Panc1 (cell line): ENCODE measurements at regions not wholly inside any gene's neighbourhood (a gene's known extent, or its start where the extent isn't known, plus 50 kb on each side); places are given as distances from the start of the nearest gene placed in this dataset.
"Not testable (repeated sequence)": the region's sequence is repeated elsewhere in the genome, so short reads cannot be mapped to it uniquely, and the experiment has no call there.

Source experiments
- ATAC-seq: fragments of 200-7000 bp; cut with Tn5 transposase; 2 replicates; pipeline ENCODE4 v1.9.1; 2020; ENCODE audit warnings: mild to moderate bottlenecking, moderate library complexity
- BruUV-seq: library from RNA; stranded (reverse); fragments of 400-500 nt; replicated peaks from 2 replicates; lab custom pipeline; 2021; lab: Mats Ljungman, UMichigan
- CTCF ChIA-PET: fragments of 300-600 bp; sonication (Branson Sonifier 250); formaldehyde crosslinking; loops from one replicate; lab custom pipeline; 2022; ENCODE audit warnings: antibody characterized with exemption; lab: Charles Lee
- POLR2A ChIA-PET: fragments of 300-600 bp; sonication (Branson Sonifier 250); formaldehyde crosslinking; loops from one replicate; lab custom pipeline; 2022; ENCODE audit warnings: antibody characterized with exemption; lab: Charles Lee
- DNase-seq: peaks from one replicate; pipeline ENCODE4 v3.0.0-alpha.2; 2010; ENCODE audit warnings: low read depth, low spot score
- H3K27ac ChIP-seq: 2 replicates; pipeline ENCODE4 v1.5.1; 2011; ENCODE audit warnings: mild to moderate bottlenecking, low read length, inconsistent platforms
- H3K27me3 ChIP-seq: fragments of 200-500 bp; sonication (Bioruptor generic); 2 replicates; pipeline ENCODE4 v1.6.0; 2014; ENCODE audit warnings: low read length, inconsistent platforms; ENCODE audit not compliant: control insufficient read depth, insufficient read depth
- H3K36me3 ChIP-seq: fragments of 200-500 bp; sonication (Bioruptor generic); 2 replicates; pipeline ENCODE4 v1.5.1; 2014; ENCODE audit warnings: inconsistent platforms, mild to moderate bottlenecking, low read length, moderate library complexity; ENCODE audit not compliant: control insufficient read depth, insufficient read depth
- H3K4me1 ChIP-seq: 2 replicates; pipeline ENCODE4 v1.5.1; 2011; ENCODE audit warnings: inconsistent platforms, mild to moderate bottlenecking, low read length, moderate library complexity; ENCODE audit not compliant: control insufficient read depth, insufficient read depth
- H3K4me3 ChIP-seq, 2 experiments: 2 replicates each; pipeline ENCODE4 v1.5.1; 2011 to 2012; ENCODE audit warnings: low read depth in 2 of 2, low read length in 2 of 2, mild to moderate bottlenecking in 2 of 2, inconsistent platforms in 1 of 2, moderate library complexity in 1 of 2
- H3K9me3 ChIP-seq: fragments of 200-500 bp; sonication (Bioruptor generic); 2 replicates; pipeline ENCODE4 v1.5.1; 2014; ENCODE audit warnings: low read depth, mild to moderate bottlenecking, inconsistent platforms, low read length, moderate library complexity; ENCODE audit not compliant: control insufficient read depth, insufficient read depth
- POLR2AphosphoS5 ChIP-seq: IDR thresholded peaks from 2 replicates; pipeline ENCODE4 v1.6.1; 2012; ENCODE audit warnings: mild to moderate bottlenecking, low read depth, low read length, moderate library complexity
- REST ChIP-seq, 2 experiments: IDR thresholded peaks; 2 replicates each; pipeline ENCODE4 v1.6.1; 2011 to 2012; ENCODE audit warnings: low read depth in 2 of 2, control low read depth in 1 of 2, low read length in 1 of 2, mild to moderate bottlenecking in 1 of 2, moderate library complexity in 1 of 2; ENCODE audit not compliant: insufficient read depth in 1 of 2
- SIN3A ChIP-seq: IDR thresholded peaks from 2 replicates; pipeline ENCODE4 v1.6.1; 2012; ENCODE audit warnings: low read depth, mild to moderate bottlenecking, low read length, moderate library complexity, borderline replicate concordance; ENCODE audit not compliant: insufficient read depth
- TCF7L2 ChIP-seq: IDR thresholded peaks from 2 replicates; pipeline ENCODE4 v1.6.1; 2011; ENCODE audit warnings: mild to moderate bottlenecking, low read depth, low read length, inconsistent platforms
- in situ Hi-C: cut with HindIII; loops from 2 replicates; pipeline ENCODE4 v1.10.0; 2016; ENCODE audit warnings: low sequenced_read_pairs, low pct_unique_long_range_greater_than_20kb
- intact Hi-C: fragments of 100-400 bp; cut with micrococcal nuclease; formaldehyde crosslinking; loops from one replicate; pipeline ENCODE4 v1.10.0; 2022; ENCODE audit not compliant: unreplicated experiment
- TF ChIP-seq, protein P1 (sequence below): fragments of 450-650 bp; IDR thresholded peaks from 2 replicates; pipeline ENCODE4 v1.5.1; 2017; ENCODE audit warnings: mild to moderate bottlenecking

DNA sequence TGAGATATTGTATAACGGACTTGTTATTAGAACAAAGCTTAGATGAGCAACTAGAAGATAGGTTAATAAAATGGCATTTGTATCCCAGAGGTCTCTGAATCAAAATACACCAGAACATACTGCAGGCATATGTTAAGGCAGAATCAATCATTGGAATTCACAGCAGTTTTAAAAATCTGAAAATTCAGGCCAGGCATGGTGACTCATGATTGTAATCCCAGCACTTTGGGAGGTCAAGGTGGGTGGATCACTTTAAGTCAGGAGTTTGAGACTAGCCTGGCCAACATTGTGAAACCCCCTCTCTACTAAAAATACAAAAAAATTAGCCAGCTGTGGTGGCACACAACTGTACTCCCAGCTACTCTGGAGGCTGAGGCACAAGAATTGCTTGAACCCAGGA lies 405.2 kb downstream of the ZEB2 start:
- ATAC-seq, result no peak
- Histone ChIP-seq H3K27ac (no peak overlapping the region), H3K9me3 (no peaks in the 10 kb centered on the region), H3K4me3 (no peak overlapping the region), H3K36me3 (no peaks in the 10 kb centered on the region), H3K27me3 (no peaks in the 10 kb centered on the region), H3K4me1 (no peaks in the 10 kb centered on the region)
- CTCF ChIA-PET, result no interaction called here
- no TSS peak for BruUV-seq
- TF ChIP-seq REST (IDR thresholded peaks at IDR 0.05; ENCODE audit: insufficient read depth in 1 of 2, low read depth in 2 of 2, low read length in 1 of 2), result no peak
- no peak for TF ChIP-seq POLR2AphosphoS5
- no peak for TF ChIP-seq SIN3A
- no peak for TF ChIP-seq TCF7L2
- TF ChIP-seq, protein P1, sequence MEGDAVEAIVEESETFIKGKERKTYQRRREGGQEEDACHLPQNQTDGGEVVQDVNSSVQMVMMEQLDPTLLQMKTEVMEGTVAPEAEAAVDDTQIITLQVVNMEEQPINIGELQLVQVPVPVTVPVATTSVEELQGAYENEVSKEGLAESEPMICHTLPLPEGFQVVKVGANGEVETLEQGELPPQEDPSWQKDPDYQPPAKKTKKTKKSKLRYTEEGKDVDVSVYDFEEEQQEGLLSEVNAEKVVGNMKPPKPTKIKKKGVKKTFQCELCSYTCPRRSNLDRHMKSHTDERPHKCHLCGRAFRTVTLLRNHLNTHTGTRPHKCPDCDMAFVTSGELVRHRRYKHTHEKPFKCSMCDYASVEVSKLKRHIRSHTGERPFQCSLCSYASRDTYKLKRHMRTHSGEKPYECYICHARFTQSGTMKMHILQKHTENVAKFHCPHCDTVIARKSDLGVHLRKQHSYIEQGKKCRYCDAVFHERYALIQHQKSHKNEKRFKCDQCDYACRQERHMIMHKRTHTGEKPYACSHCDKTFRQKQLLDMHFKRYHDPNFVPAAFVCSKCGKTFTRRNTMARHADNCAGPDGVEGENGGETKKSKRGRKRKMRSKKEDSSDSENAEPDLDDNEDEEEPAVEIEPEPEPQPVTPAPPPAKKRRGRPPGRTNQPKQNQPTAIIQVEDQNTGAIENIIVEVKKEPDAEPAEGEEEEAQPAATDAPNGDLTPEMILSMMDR, result no peak
- DNase-seq, result no peak
- POLR2A ChIA-PET, result no interaction called here
- in situ Hi-C loops (no loop called here), intact Hi-C loops (no loop called here)

DNA sequence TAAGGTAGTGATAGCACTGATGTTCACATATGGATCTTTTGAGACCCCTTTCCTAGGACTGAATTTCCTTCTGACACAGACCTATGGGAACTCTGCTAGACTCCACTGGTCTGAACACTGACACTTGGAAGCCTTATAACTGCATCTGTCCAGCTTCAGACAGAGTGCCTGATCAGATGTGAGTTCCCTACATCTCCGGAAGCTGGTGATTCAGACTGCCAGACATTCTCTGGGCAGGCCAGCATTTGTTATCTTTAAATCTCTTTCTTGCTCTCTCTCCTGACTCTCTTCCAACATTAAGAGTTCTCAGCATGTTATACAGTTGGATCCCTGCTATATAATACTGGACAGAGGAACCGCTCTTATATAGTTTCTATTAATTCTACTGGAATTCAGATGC lies 408.5 kb downstream of the ZEB2 start:
- intact Hi-C loops, result no loop called here
- no peaks in the 10 kb centered on the region for H3K9me3 ChIP-seq
- H3K4me1 ChIP-seq, result no peaks in the 10 kb centered on the region
- no peak overlapping the region for H3K27ac ChIP-seq
- POLR2A ChIA-PET, result no interaction called here
- TF ChIP-seq, protein P1, result no peak
- TF ChIP-seq POLR2AphosphoS5 (no peak), TCF7L2 (no peak), REST (IDR thresholded peaks at IDR 0.05; ENCODE audit: insufficient read depth in 1 of 2, low read depth in 2 of 2, low read length in 1 of 2) (no peak), SIN3A (no peak)
- ATAC-seq, result no peak
- no TSS peak for BruUV-seq
- no peak overlapping the region for H3K4me3 ChIP-seq
- in situ Hi-C loops, result no loop called here
- H3K36me3 ChIP-seq, result no peaks in the 10 kb centered on the region
- no peaks in the 10 kb centered on the region for H3K27me3 ChIP-seq
- CTCF ChIA-PET, result no interaction called here
- DNase-seq, result no peak

- POLR2A ChIA-PET, H3K27ac ChIP-seq, H3K36me3 ChIP-seq, CTCF ChIA-PET, H3K4me1 ChIP-seq, ATAC-seq, H3K9me3 ChIP-seq, intact Hi-C loops, H3K4me3 ChIP-seq, DNase-seq, in situ Hi-C loops, H3K27me3 ChIP-seq, BruUV-seq: not testable (repeated sequence)
These were observed 413.8 kb downstream of the ZEB2 start for GRCh38 chr2:144106104-144106503.
